Bronchial epithelial cell (primary cell): ENCODE measurements at regions not wholly inside any gene's neighbourhood (a gene's known extent, or its start where the extent isn't known, plus 50 kb on each side); places are given as distances from the start of the nearest gene placed in this dataset.
A peak's percentile ranks its signal among the peaks of the same experiment; 100 is the strongest.

Experiments used
- DNase-seq: peaks from one replicate; pipeline ENCODE4 v3.0.0-alpha.2; 2010; ENCODE audit warnings: low read depth
- FAIRE-seq: peaks from 2 replicates; lab custom pipeline; 2011; peaks lifted over from hg19 to GRCh38; lab: Jason Lieb, UNC
- H3K27me3 ChIP-seq: 2 replicates; pipeline ENCODE4 v1.5.1; 2011; ENCODE audit warnings: low read length; ENCODE audit not compliant: control insufficient read depth, insufficient read depth
- H3K36me3 ChIP-seq: 2 replicates; pipeline ENCODE4 v1.5.1; 2011; ENCODE audit warnings: low read length; ENCODE audit not compliant: control insufficient read depth, insufficient read depth
- H3K4me3 ChIP-seq: 2 replicates; pipeline ENCODE4 v1.5.1; 2011; ENCODE audit warnings: mild to moderate bottlenecking, low read depth, low read length, control low read depth
- TF ChIP-seq, protein P1 (sequence below): IDR thresholded peaks from 2 replicates; pipeline ENCODE4 v1.5.1; 2011; ENCODE audit warnings: mild to moderate bottlenecking, moderate library complexity, low read length, control low read depth, inconsistent platforms; ENCODE audit not compliant: insufficient read depth, severe bottlenecking

DNA sequence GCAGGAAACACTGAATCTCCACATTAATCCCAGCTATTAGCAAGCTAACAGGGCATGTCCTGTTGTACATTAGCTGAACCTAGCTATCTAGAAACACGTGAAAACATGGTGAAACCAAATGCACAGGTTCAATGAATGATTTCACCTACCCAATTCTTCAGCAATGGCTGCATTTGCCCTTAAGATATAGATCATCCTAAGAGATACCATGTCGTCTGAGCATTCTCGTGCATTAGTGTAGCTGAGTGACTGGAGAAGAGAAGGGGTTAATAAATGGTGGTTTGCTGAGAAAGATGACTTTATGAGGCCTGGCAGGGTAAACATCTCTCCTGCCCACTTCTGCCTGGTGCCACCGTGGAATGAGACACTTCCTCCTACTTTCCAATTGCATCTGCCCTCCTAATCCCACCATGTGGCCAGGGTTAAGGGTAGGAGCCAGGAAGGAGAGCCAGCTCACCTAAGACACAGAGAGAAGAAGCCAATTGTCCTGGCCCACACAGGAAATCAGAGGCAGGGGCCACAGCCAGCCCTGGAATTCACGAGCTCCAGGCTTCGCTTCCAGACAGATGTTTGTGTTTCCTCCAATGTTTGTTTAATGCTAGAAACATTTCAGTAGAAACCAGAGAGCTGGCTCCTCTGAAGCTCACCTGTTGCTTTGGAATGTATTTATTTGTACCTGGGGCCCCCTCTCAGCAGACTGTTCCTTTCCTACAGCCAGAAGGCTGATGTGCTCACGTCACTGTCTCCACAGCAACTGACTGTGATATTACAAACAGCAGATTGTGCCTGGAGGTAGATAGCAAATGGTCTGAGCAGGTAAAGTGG lies 126.0 kb upstream of the PARP11 start:
- Histone ChIP-seq H3K36me3 (no peaks in the 10 kb centered on the region), H3K27me3 (no peaks in the 10 kb centered on the region), H3K4me3 (no peak overlapping the region)
- DNase-seq (peak; percentile 97), FAIRE-seq (no peak)
- TF ChIP-seq, protein P1, sequence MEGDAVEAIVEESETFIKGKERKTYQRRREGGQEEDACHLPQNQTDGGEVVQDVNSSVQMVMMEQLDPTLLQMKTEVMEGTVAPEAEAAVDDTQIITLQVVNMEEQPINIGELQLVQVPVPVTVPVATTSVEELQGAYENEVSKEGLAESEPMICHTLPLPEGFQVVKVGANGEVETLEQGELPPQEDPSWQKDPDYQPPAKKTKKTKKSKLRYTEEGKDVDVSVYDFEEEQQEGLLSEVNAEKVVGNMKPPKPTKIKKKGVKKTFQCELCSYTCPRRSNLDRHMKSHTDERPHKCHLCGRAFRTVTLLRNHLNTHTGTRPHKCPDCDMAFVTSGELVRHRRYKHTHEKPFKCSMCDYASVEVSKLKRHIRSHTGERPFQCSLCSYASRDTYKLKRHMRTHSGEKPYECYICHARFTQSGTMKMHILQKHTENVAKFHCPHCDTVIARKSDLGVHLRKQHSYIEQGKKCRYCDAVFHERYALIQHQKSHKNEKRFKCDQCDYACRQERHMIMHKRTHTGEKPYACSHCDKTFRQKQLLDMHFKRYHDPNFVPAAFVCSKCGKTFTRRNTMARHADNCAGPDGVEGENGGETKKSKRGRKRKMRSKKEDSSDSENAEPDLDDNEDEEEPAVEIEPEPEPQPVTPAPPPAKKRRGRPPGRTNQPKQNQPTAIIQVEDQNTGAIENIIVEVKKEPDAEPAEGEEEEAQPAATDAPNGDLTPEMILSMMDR = no peak

GRCh38 chr12:3998397-3998796 lies 125.2 kb upstream of the PARP11 start:
- FAIRE-seq = no peak
- TF ChIP-seq, protein P1 = no peak
- Histone ChIP-seq H3K4me3 (no peak overlapping the region), H3K36me3 (no peaks in the 10 kb centered on the region), H3K27me3 (peaks cover 2% of the 10 kb centered on the region)
- peak; percentile 62 for DNase-seq

DNA sequence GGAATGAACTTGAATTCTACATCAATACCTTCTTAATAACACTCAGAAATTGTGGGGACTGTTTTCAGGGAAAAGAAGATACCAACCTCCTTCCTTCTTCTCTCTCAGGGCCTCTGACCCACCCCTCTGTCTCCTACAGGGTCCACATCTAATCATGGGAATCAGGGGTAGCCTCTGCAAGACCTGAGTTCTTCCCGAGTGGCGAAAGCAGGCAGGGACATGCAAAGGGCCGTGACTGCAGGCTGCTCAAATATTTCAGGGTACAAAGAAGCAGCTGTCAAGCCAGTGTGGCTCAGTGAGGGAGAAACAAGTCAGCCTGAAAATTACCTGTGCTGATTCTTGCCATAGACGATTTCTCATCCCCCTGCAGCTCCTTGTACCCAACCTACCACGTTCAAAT lies 123.1 kb upstream of the PARP11 start:
- FAIRE-seq = no peak

GRCh38 chr12:3995306-3995705 lies 122.1 kb upstream of the PARP11 start:
- Histone ChIP-seq H3K36me3 (no peaks in the 10 kb centered on the region), H3K27me3 (peaks cover 4% of the 10 kb centered on the region), H3K4me3 (no peak overlapping the region)
- TF ChIP-seq, protein P1 = no peak
- DNase-seq = no peak
- FAIRE-seq = no peak

More for the DNA sequence above, 123.1 kb upstream of the PARP11 start:
- peak; percentile 31 for DNase-seq
- H3K36me3 ChIP-seq = no peaks in the 10 kb centered on the region
- no peak overlapping the region for H3K4me3 ChIP-seq
- TF ChIP-seq, protein P1 = no peak
- H3K27me3 ChIP-seq = peaks cover 4% of the 10 kb centered on the region

DNA sequence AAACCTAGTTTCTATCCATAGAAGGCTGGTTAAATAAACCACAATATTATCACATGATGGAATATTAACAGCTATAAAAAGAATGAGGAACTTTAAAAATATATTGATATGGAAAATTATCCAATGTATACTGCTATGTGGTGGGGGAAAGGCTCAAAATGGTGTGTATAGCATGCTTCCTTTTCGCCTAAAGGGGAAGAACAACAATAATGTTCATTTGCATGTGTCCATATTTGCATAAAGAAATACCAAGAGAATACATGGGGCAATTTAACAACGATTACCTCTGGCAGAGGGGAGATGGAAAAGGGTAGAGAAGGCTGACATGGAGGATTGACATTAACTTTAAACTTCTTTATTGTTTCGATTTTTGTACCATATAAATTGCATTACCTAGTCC lies 121.3 kb upstream of the PARP11 start:
- TF ChIP-seq, protein P1 = no peak
- Histone ChIP-seq H3K36me3 (no peaks in the 10 kb centered on the region), H3K27me3 (peaks cover 4% of the 10 kb centered on the region), H3K4me3 (no peak overlapping the region)
- FAIRE-seq (no peak), DNase-seq (no peak)
